Astrocyte (in vitro differentiated cells and primary cell): ENCODE measurements at regions not wholly inside any gene's neighbourhood (a gene's known extent, or its start where the extent isn't known, plus 50 kb on each side); places are given as distances from the start of the nearest gene placed in this dataset.

Experiments used
- DNase-seq: peaks from one replicate; pipeline ENCODE4 v3.0.0-alpha.2; 2010; ENCODE audit warnings: low read depth
- FAIRE-seq: peaks from 2 replicates; lab custom pipeline; 2011; peaks lifted over from hg19 to GRCh38; lab: Jason Lieb, UNC
- H2AFZ ChIP-seq: 2 replicates; pipeline ENCODE4 v1.6.0; 2012; ENCODE audit warnings: low read depth, low read length, inconsistent platforms
- H3K27ac ChIP-seq: 2 replicates; pipeline ENCODE4 v1.5.1; 2011; ENCODE audit warnings: low read depth, low read length, inconsistent platforms
- H3K27me3 ChIP-seq: 2 replicates; pipeline ENCODE4 v1.6.0; 2011; ENCODE audit warnings: low read length, inconsistent platforms; ENCODE audit not compliant: insufficient read depth
- H3K36me3 ChIP-seq: 2 replicates; pipeline ENCODE4 v1.5.1; 2011; ENCODE audit warnings: low read length, inconsistent platforms; ENCODE audit not compliant: insufficient read depth
- H3K4me1 ChIP-seq: 2 replicates; pipeline ENCODE4 v1.5.1; 2011; ENCODE audit warnings: low read length, inconsistent platforms; ENCODE audit not compliant: insufficient read depth
- H3K4me2 ChIP-seq: 2 replicates; pipeline ENCODE4 v1.6.0; 2012; ENCODE audit warnings: low read length, inconsistent platforms
- H3K4me3 ChIP-seq: 2 replicates; pipeline ENCODE4 v1.5.1; 2011; ENCODE audit warnings: low read depth, mild to moderate bottlenecking, low read length, inconsistent platforms; ENCODE audit not compliant: insufficient read depth
- H3K79me2 ChIP-seq: 2 replicates; pipeline ENCODE4 v1.6.0; 2012; ENCODE audit warnings: mild to moderate bottlenecking, low read length, inconsistent platforms; ENCODE audit not compliant: insufficient read depth
- H3K9ac ChIP-seq: 2 replicates; pipeline ENCODE4 v1.6.0; 2012; ENCODE audit warnings: mild to moderate bottlenecking, low read length, inconsistent platforms
- H3K9me3 ChIP-seq: 2 replicates; pipeline ENCODE4 v1.5.1; 2012; ENCODE audit warnings: low read depth, mild to moderate bottlenecking, low read length, inconsistent platforms; ENCODE audit not compliant: insufficient read depth
- H4K20me1 ChIP-seq: 2 replicates; pipeline ENCODE4 v1.6.0; 2012; ENCODE audit warnings: low read length, inconsistent platforms; ENCODE audit not compliant: insufficient read depth
- H3K27ac Mint-ChIP-seq: one replicate; pipeline ENCODE4 v1.8.0; 2021; ENCODE audit warnings: mild to moderate bottlenecking, mixed read lengths; ENCODE audit not compliant: unreplicated experiment
- H3K27me3 Mint-ChIP-seq: one replicate; pipeline ENCODE4 v1.8.0; 2021; ENCODE audit warnings: low read depth, mixed read lengths; ENCODE audit not compliant: unreplicated experiment
- H3K36me3 Mint-ChIP-seq: one replicate; pipeline ENCODE4 v1.8.0; 2021; ENCODE audit warnings: low read depth, mixed read lengths; ENCODE audit not compliant: unreplicated experiment
- H3K4me1 Mint-ChIP-seq: one replicate; pipeline ENCODE4 v1.8.0; 2021; ENCODE audit warnings: low read depth, mixed read lengths; ENCODE audit not compliant: unreplicated experiment
- H3K4me3 Mint-ChIP-seq: one replicate; pipeline ENCODE4 v1.8.0; 2021; ENCODE audit warnings: mild to moderate bottlenecking, moderate library complexity, mixed read lengths; ENCODE audit not compliant: unreplicated experiment
- H3K9me3 Mint-ChIP-seq: one replicate; pipeline ENCODE4 v1.8.0; 2021; ENCODE audit warnings: mild to moderate bottlenecking, mixed read lengths; ENCODE audit not compliant: unreplicated experiment
- EZH2 ChIP-seq: IDR thresholded peaks from 2 replicates; pipeline ENCODE4 v1.6.1; 2012; ENCODE audit warnings: mild to moderate bottlenecking, low read length, inconsistent platforms; ENCODE audit not compliant: insufficient read depth
- TF ChIP-seq, protein P1 (sequence below): IDR thresholded peaks from 2 replicates; pipeline ENCODE4 v1.5.1; 2011; ENCODE audit warnings: low read depth, mild to moderate bottlenecking, inconsistent platforms, low read length, moderate library complexity; ENCODE audit not compliant: insufficient read depth

DNA sequence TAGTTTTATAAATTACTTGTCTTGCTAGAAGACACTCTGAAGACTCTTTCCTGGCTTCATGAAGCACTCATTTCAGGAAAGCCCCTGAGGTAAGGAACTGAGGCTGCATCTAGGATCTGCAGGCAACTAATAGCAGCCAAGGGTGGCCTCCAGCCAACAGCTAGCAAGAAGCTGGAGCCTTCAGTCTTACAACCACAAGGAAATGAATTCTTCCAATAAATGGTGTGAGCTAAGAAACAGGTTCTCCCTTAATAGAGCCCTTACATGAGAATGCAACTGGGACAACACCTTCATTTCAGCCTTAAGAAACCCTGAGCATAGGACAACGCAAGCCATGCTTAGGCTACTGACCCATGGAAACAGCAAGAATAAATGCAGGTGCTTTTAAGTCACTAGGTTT, 254.6 kb upstream of the RBBP8 start:
- Histone ChIP-seq H3K9ac (no peak overlapping the region), H3K9me3 (no peaks in the 10 kb centered on the region), H2AFZ (no peak overlapping the region), H3K36me3 (no peaks in the 10 kb centered on the region), H3K4me2 (no peak overlapping the region), H4K20me1 (no peaks in the 10 kb centered on the region), H3K27ac (no peak overlapping the region), H3K79me2 (no peaks in the 10 kb centered on the region), H3K27me3 (no peaks in the 10 kb centered on the region), H3K4me1 (peaks cover 33% of the 10 kb centered on the region), H3K4me3 (no peak overlapping the region)
- FAIRE-seq (no peak), DNase-seq (peak; percentile 73)
- Mint-ChIP-seq H3K4me1 (peaks cover 22% of the 10 kb centered on the region), H3K9me3 (peaks cover 13% of the 10 kb centered on the region), H3K27me3 (no peaks in the 10 kb centered on the region), H3K4me3 (no peak overlapping the region), H3K36me3 (peaks cover 4% of the 10 kb centered on the region), H3K27ac (no peak overlapping the region)
- TF ChIP-seq, protein P1, sequence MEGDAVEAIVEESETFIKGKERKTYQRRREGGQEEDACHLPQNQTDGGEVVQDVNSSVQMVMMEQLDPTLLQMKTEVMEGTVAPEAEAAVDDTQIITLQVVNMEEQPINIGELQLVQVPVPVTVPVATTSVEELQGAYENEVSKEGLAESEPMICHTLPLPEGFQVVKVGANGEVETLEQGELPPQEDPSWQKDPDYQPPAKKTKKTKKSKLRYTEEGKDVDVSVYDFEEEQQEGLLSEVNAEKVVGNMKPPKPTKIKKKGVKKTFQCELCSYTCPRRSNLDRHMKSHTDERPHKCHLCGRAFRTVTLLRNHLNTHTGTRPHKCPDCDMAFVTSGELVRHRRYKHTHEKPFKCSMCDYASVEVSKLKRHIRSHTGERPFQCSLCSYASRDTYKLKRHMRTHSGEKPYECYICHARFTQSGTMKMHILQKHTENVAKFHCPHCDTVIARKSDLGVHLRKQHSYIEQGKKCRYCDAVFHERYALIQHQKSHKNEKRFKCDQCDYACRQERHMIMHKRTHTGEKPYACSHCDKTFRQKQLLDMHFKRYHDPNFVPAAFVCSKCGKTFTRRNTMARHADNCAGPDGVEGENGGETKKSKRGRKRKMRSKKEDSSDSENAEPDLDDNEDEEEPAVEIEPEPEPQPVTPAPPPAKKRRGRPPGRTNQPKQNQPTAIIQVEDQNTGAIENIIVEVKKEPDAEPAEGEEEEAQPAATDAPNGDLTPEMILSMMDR: no peak
- TF ChIP-seq EZH2: no peak

DNA sequence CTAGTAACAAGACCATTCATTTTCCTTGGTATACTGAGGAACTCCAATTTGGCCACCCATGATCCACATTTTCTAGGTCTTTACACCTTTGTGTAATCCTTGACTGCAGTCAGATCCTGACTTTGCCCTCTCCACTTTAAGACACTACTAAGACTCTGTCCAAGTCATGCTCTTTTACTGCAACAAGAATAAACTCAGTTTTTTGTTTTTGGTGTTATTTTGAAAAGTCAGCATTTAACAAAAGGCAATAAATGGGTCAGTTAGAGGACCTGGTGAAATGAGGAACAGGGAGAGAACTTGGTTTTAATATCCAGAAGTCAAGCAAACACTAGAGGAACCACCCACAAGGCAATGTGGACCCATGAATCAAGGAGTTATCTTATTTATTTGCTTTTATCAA, 252.2 kb upstream of the RBBP8 start:
- TF ChIP-seq EZH2: no peak
- TF ChIP-seq, protein P1: no peak
- Histone ChIP-seq H3K27me3 (no peaks in the 10 kb centered on the region), H3K4me3 (no peak overlapping the region), H4K20me1 (no peaks in the 10 kb centered on the region), H3K79me2 (no peaks in the 10 kb centered on the region), H3K4me1 (peaks cover 21% of the 10 kb centered on the region), H3K27ac (no peak overlapping the region), H3K4me2 (no peak overlapping the region), H3K9ac (no peak overlapping the region), H2AFZ (no peak overlapping the region), H3K9me3 (no peaks in the 10 kb centered on the region), H3K36me3 (no peaks in the 10 kb centered on the region)
- Mint-ChIP-seq H3K4me1 (peaks cover 18% of the 10 kb centered on the region), H3K27me3 (no peaks in the 10 kb centered on the region), H3K9me3 (peaks cover 2% of the 10 kb centered on the region), H3K36me3 (no peaks in the 10 kb centered on the region), H3K27ac (no peak overlapping the region), H3K4me3 (no peak overlapping the region)
- DNase-seq: no peak
- FAIRE-seq: no peak

DNA sequence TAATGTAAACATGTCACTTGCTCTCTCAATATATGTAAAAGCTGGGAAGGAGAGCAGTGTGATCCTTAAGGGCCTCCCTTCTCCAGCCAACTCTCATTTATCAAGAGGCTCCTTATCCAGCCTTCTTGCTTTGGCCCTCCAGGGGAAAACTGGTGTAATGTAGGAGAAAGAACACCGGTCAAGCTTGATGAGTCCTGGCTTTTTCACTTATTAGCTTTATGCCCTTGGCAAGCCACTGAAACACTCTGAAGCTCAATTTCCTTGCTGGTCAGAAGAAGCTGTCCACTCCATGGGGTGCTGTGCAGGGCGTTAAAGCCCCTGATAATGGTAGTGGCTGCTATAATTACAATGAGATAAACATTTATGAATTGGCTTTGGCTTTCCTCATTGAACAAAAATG, 251.2 kb upstream of the RBBP8 start:
- no peaks in the 10 kb centered on the region for H3K9me3 ChIP-seq
- no peak overlapping the region for H3K4me3 ChIP-seq
- no peaks in the 10 kb centered on the region for H3K79me2 ChIP-seq
- no peak overlapping the region for H3K4me2 ChIP-seq
- no peaks in the 10 kb centered on the region for H3K36me3 Mint-ChIP-seq
- H3K9ac ChIP-seq: no peak overlapping the region
- no peaks in the 10 kb centered on the region for H3K27me3 Mint-ChIP-seq
- no peaks in the 10 kb centered on the region for H3K36me3 ChIP-seq
- peaks cover 21% of the 10 kb centered on the region for H3K4me1 ChIP-seq
- TF ChIP-seq, protein P1: no peak
- no peak for TF ChIP-seq EZH2
- H3K27me3 ChIP-seq: no peaks in the 10 kb centered on the region
- H3K4me1 Mint-ChIP-seq: peaks cover 18% of the 10 kb centered on the region
- no peak for FAIRE-seq
- DNase-seq: no peak
- H4K20me1 ChIP-seq: no peaks in the 10 kb centered on the region
- H3K27ac ChIP-seq: peak overlapping the region; percentile 84
- H3K9me3 Mint-ChIP-seq: peaks cover 1% of the 10 kb centered on the region
- no peak overlapping the region for H2AFZ ChIP-seq
- H3K4me3 Mint-ChIP-seq: no peak overlapping the region
- no peak overlapping the region for H3K27ac Mint-ChIP-seq
